Neural progenitor cell (in vitro differentiated cells): ENCODE measurements at regions not wholly inside any gene's neighbourhood (a gene's known extent, or its start where the extent isn't known, plus 50 kb on each side); places are given as distances from the start of the nearest gene placed in this dataset.

ENCODE experiments used
- DNase-seq: peaks from one replicate; pipeline ENCODE4 v3.0.0-alpha.2; 2016; ENCODE audit warnings: low spot score
- H2AFZ ChIP-seq: fragments of 200-600 bp; sonication (generic); replicated peaks from 2 replicates; pipeline ENCODE4 v1.6.1; 2016; ENCODE audit warnings: antibody characterized with exemption
- H3F3A ChIP-seq: fragments of 200-600 bp; sonication (generic); 2 replicates; pipeline ENCODE4 v1.6.1; 2016; ENCODE audit warnings: antibody characterized with exemption, low read depth
- H3K27ac ChIP-seq: fragments of 200-600 bp; sonication (generic); 2 replicates; pipeline ENCODE4 v1.5.1; 2016; ENCODE audit warnings: mild to moderate bottlenecking
- H3K27me3 ChIP-seq: fragments of 200-600 bp; sonication (generic); 2 replicates; pipeline ENCODE4 v1.6.1; 2016; ENCODE audit warnings: mild to moderate bottlenecking, moderate library complexity
- H3K36me3 ChIP-seq: fragments of 200-600 bp; sonication (generic); 2 replicates; pipeline ENCODE4 v1.5.1; 2016
- H3K4me1 ChIP-seq: fragments of 200-600 bp; sonication (generic); 2 replicates; pipeline ENCODE4 v1.6.1; 2016; ENCODE audit warnings: mixed run types
- H3K4me2 ChIP-seq: fragments of 200-600 bp; sonication (generic); 2 replicates; pipeline ENCODE4 v1.6.1; 2016
- H3K4me3 ChIP-seq: fragments of 200-600 bp; sonication (generic); 2 replicates; pipeline ENCODE4 v1.5.1; 2016
- H3K79me2 ChIP-seq: fragments of 200-600 bp; sonication (generic); 2 replicates; pipeline ENCODE4 v1.6.1; 2016; ENCODE audit warnings: low read depth
- H3K9ac ChIP-seq: fragments of 200-600 bp; sonication (generic); 2 replicates; pipeline ENCODE4 v1.6.1; 2016
- H3K9me3 ChIP-seq: fragments of 200-600 bp; sonication (generic); 2 replicates; pipeline ENCODE4 v1.5.1; 2016; ENCODE audit warnings: low read depth
- H4K20me1 ChIP-seq: fragments of 200-600 bp; sonication (generic); 2 replicates; pipeline ENCODE4 v1.6.1; 2016; ENCODE audit warnings: low read depth
- H3K27ac Mint-ChIP-seq: 3 replicates; pipeline ENCODE4 v1.8.0; 2021; ENCODE audit warnings: mixed read lengths
- H3K27me3 Mint-ChIP-seq: 2 replicates; pipeline ENCODE4 v1.8.0; 2022; ENCODE audit warnings: low read depth, mild to moderate bottlenecking, inconsistent platforms, moderate library complexity, mixed read lengths; ENCODE audit not compliant: insufficient read depth
- H3K36me3 Mint-ChIP-seq: 3 replicates; pipeline ENCODE4 v1.8.0; 2021; ENCODE audit warnings: mixed read lengths
- H3K4me1 Mint-ChIP-seq: 3 replicates; pipeline ENCODE4 v1.8.0; 2021; ENCODE audit warnings: mixed read lengths
- H3K4me3 Mint-ChIP-seq: 3 replicates; pipeline ENCODE4 v1.8.0; 2021; ENCODE audit warnings: mild to moderate bottlenecking, moderate library complexity, mixed read lengths
- H3K9me3 Mint-ChIP-seq: 3 replicates; pipeline ENCODE4 v1.8.0; 2020; ENCODE audit warnings: mixed read lengths
- EZH2 ChIP-seq: fragments of 200-600 bp; sonication (generic); IDR thresholded peaks from 2 replicates; pipeline ENCODE4 v1.6.1; 2017; ENCODE audit warnings: antibody characterized with exemption, mild to moderate bottlenecking, moderate library complexity
- EZH2phosphoT487 ChIP-seq: fragments of 200-600 bp; sonication (generic); IDR thresholded peaks from 2 replicates; pipeline ENCODE4 v1.6.1; 2017; ENCODE audit warnings: antibody characterized with exemption
- TF ChIP-seq, protein P1 (sequence below): fragments of 200-600 bp; sonication (generic); IDR thresholded peaks from 2 replicates; pipeline ENCODE4 v1.5.1; 2017; ENCODE audit warnings: antibody characterized with exemption, mild to moderate bottlenecking

DNA sequence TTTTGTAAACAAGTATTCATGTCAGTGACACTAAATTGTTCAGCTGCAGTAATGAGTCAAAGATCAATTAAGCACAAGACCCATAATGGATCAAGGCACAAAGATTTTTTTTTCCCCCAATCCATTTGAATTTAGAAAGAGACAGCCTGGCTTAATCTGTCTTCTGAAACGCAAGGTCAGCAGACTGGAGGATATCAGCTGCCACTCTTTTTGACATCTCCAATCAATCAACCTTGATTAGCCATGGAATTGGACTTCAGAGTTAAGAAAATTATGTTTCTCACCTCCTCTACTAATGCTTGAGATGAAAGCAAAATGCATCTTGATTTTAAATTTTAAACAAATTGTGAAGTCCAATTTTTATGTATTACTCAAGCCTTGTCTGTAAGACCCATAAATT lies 642.4 kb upstream of the STEAP1 start:
- H3K27me3 Mint-ChIP-seq = peaks cover 2% of the 10 kb centered on the region
- no peaks in the 10 kb centered on the region for H3K4me1 Mint-ChIP-seq
- no peak for DNase-seq
- Histone ChIP-seq H3K9me3 (no peaks in the 10 kb centered on the region), H3F3A (no peaks in the 10 kb centered on the region), H3K27ac (no peak overlapping the region), H3K36me3 (no peaks in the 10 kb centered on the region), H3K4me3 (no peak overlapping the region), H3K79me2 (no peaks in the 10 kb centered on the region), H2AFZ (no peak overlapping the region), H3K9ac (no peak overlapping the region), H3K4me2 (no peak overlapping the region), H3K27me3 (no peaks in the 10 kb centered on the region), H4K20me1 (no peaks in the 10 kb centered on the region), H3K4me1 (no peaks in the 10 kb centered on the region)
- TF ChIP-seq EZH2 = no peak
- TF ChIP-seq, protein P1, sequence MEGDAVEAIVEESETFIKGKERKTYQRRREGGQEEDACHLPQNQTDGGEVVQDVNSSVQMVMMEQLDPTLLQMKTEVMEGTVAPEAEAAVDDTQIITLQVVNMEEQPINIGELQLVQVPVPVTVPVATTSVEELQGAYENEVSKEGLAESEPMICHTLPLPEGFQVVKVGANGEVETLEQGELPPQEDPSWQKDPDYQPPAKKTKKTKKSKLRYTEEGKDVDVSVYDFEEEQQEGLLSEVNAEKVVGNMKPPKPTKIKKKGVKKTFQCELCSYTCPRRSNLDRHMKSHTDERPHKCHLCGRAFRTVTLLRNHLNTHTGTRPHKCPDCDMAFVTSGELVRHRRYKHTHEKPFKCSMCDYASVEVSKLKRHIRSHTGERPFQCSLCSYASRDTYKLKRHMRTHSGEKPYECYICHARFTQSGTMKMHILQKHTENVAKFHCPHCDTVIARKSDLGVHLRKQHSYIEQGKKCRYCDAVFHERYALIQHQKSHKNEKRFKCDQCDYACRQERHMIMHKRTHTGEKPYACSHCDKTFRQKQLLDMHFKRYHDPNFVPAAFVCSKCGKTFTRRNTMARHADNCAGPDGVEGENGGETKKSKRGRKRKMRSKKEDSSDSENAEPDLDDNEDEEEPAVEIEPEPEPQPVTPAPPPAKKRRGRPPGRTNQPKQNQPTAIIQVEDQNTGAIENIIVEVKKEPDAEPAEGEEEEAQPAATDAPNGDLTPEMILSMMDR = no peak
- H3K27ac Mint-ChIP-seq = no peak overlapping the region
- no peak overlapping the region for H3K4me3 Mint-ChIP-seq
- no peaks in the 10 kb centered on the region for H3K36me3 Mint-ChIP-seq
- no peaks in the 10 kb centered on the region for H3K9me3 Mint-ChIP-seq

DNA sequence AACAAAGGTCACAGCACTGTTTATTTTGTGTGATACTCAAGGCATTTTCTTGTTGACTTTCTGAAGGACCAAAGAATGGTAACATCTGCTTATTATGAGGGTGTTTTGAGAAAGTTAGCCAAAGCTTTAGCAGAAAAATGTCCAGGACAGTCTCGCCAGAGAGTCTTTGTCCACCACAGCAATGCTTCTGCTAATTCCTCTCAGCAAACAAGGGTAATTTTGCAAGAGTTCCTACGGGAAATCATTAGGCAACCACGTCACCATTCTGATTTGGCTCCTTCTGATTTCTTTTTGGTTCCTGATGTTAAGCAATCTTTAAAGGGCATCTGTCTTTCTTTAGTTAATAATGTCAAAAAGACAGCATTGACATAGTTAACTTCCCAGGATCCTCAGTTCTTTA lies 639.3 kb upstream of the STEAP1 start:
- Mint-ChIP-seq H3K4me1 (no peaks in the 10 kb centered on the region), H3K36me3 (no peaks in the 10 kb centered on the region), H3K4me3 (no peak overlapping the region), H3K27me3 (peaks cover 2% of the 10 kb centered on the region), H3K27ac (no peak overlapping the region), H3K9me3 (no peaks in the 10 kb centered on the region)
- Histone ChIP-seq H3K27me3 (no peaks in the 10 kb centered on the region), H2AFZ (no peak overlapping the region), H3K4me2 (no peak overlapping the region), H3K4me3 (no peak overlapping the region), H3F3A (no peaks in the 10 kb centered on the region), H4K20me1 (no peaks in the 10 kb centered on the region), H3K4me1 (no peaks in the 10 kb centered on the region), H3K79me2 (no peaks in the 10 kb centered on the region), H3K9ac (no peak overlapping the region), H3K9me3 (no peaks in the 10 kb centered on the region), H3K36me3 (no peaks in the 10 kb centered on the region), H3K27ac (no peak overlapping the region)
- DNase-seq = no peak
- TF ChIP-seq, protein P1 = no peak
- TF ChIP-seq EZH2 = no peak
- no peak for TF ChIP-seq EZH2phosphoT487

DNA sequence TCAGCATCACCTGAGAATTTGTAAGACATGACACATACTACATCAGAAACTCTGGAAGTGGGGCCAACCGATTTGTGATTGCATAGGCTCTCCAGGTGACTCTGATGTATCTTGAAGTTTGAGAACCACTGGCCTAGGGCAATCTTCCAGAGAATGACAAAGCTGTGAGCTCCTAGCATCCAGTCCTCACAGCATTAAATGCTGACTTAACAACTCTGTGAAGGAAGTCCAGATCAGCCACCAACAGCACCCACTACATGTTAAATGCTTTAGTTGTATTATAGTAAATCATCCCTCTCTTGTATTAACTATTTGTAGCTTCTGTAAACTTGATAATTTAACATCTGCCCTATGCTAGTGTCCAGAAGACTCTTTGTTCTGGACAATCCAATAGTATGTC lies 636.5 kb upstream of the STEAP1 start:
- no peaks in the 10 kb centered on the region for H3K27me3 ChIP-seq
- no peak overlapping the region for H3K4me3 Mint-ChIP-seq
- H3K9me3 ChIP-seq = no peaks in the 10 kb centered on the region
- no peak overlapping the region for H3K4me2 ChIP-seq
- no peaks in the 10 kb centered on the region for H4K20me1 ChIP-seq
- TF ChIP-seq, protein P1 = no peak
- TF ChIP-seq EZH2phosphoT487 (no peak), EZH2 (no peak)
- peaks cover 2% of the 10 kb centered on the region for H3K27me3 Mint-ChIP-seq
- no peaks in the 10 kb centered on the region for H3K9me3 Mint-ChIP-seq
- H3F3A ChIP-seq = no peaks in the 10 kb centered on the region
- H2AFZ ChIP-seq = no peak overlapping the region
- no peak overlapping the region for H3K27ac ChIP-seq
- no peak for DNase-seq
- H3K27ac Mint-ChIP-seq = no peak overlapping the region
- H3K4me1 Mint-ChIP-seq = no peaks in the 10 kb centered on the region
- H3K36me3 Mint-ChIP-seq = no peaks in the 10 kb centered on the region
- H3K9ac ChIP-seq = no peak overlapping the region
- H3K36me3 ChIP-seq = no peaks in the 10 kb centered on the region
- no peak overlapping the region for H3K4me3 ChIP-seq
- H3K4me1 ChIP-seq = no peaks in the 10 kb centered on the region
- H3K79me2 ChIP-seq = no peaks in the 10 kb centered on the region

DNA sequence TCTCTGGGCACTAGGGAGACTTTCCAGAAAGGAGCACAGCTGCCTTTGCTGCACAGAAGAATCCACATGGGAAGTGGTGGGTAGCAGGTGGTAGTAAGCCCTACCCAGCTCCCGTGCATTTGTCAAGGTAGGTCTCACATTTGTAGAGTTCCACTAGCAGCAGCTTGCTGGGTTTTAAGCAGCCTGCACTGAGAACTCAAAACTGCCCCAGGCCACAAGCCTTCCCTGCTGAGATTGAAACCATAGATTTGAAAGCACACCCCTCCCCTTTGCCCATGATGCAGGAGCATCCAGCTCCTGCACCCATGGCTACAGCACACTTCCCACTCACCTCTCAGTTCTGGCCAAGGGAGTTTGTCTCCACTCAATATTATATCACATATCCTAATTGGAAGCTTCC lies 604.5 kb upstream of the STEAP1 start:
- H3K27ac ChIP-seq = no peak overlapping the region
- H2AFZ ChIP-seq = peak overlapping the region; percentile 48
- H3K9me3 Mint-ChIP-seq = peaks cover 7% of the 10 kb centered on the region
- H3K36me3 Mint-ChIP-seq = no peaks in the 10 kb centered on the region
- H3K4me3 ChIP-seq = no peak overlapping the region
- no peaks in the 10 kb centered on the region for H3K79me2 ChIP-seq
- no peak overlapping the region for H3K9ac ChIP-seq
- H3K4me1 Mint-ChIP-seq = peaks cover 6% of the 10 kb centered on the region
- H3F3A ChIP-seq = no peaks in the 10 kb centered on the region
- no peak overlapping the region for H3K4me3 Mint-ChIP-seq
- H3K4me1 ChIP-seq = no peaks in the 10 kb centered on the region
- no peaks in the 10 kb centered on the region for H3K9me3 ChIP-seq
- no peak overlapping the region for H3K4me2 ChIP-seq
- H3K27me3 Mint-ChIP-seq = peaks cover 3% of the 10 kb centered on the region
- H3K27me3 ChIP-seq = no peaks in the 10 kb centered on the region
- no peak for DNase-seq
- no peaks in the 10 kb centered on the region for H3K36me3 ChIP-seq
- no peak overlapping the region for H3K27ac Mint-ChIP-seq
- TF ChIP-seq EZH2 (no peak), EZH2phosphoT487 (no peak)
- TF ChIP-seq, protein P1 = no peak
- H4K20me1 ChIP-seq = no peaks in the 10 kb centered on the region
